ENCODE measurements at regions not wholly inside any gene's neighbourhood (a gene's known extent, or its start where the extent isn't known, plus 50 kb on each side); places are given as distances from the start of the nearest gene placed in this dataset.

GRCh38 chr7:25897261-25897782 is 254.7 kb upstream of the NFE2L3 start:
- TF ChIP-seq POLR2A (IDR thresholded peaks at IDR 0.05): no peak
- no peak for TF ChIP-seq CTCF (IDR thresholded peaks at IDR 0.05)
